22Rv1 (cell line): ENCODE measurements at regions not wholly inside any gene's neighbourhood (a gene's known extent, or its start where the extent isn't known, plus 50 kb on each side); places are given as distances from the start of the nearest gene placed in this dataset.

ENCODE experiments used
- ZFX ChIP-seq: fragments of 450-650 bp; IDR thresholded peaks from 2 replicates; pipeline ENCODE4 v1.6.1; 2017; ENCODE audit warnings: antibody characterized with exemption, borderline replicate concordance
- TF ChIP-seq, protein P1 (sequence below): fragments of 450-650 bp; IDR thresholded peaks from 2 replicates; pipeline ENCODE4 v1.5.1; 2017; ENCODE audit warnings: mild to moderate bottlenecking

DNA sequence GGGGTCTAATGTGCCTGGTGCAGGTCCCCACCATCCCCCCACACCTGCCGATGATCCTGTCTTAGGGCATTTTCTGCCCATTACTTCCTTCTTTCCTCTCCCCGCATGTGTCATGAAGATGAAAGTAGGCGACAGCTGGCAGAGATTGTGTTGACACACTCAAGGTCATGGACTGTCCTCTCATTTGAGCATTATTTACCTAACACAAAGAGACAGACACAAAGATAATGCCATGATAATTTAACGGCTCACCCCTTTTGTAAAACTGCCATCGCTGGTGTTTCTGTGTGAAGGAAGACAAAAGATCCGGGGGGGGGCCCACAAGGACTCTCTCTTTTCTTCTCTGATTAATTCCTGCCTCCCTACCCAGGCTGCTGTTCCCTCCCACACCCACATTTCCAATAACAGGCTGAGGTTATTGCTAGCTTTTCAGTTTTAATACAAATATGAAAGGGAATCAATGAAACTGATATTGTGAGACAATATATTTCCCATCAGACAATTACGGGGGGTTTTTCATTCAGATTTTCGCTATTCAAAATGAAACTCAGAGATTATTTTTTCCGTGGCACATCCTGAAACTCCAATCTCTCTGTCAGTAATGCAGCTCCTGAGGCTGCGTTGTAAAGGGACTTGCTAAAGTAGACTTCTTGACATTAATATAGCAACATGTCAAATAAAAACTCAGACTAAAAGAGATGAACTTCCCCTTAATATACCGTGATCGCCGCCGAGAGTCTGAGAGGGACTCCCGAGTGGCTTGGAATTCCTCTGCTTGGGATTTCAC, 561.1 kb downstream of the NPHP4 start:
- TF ChIP-seq, protein P1, sequence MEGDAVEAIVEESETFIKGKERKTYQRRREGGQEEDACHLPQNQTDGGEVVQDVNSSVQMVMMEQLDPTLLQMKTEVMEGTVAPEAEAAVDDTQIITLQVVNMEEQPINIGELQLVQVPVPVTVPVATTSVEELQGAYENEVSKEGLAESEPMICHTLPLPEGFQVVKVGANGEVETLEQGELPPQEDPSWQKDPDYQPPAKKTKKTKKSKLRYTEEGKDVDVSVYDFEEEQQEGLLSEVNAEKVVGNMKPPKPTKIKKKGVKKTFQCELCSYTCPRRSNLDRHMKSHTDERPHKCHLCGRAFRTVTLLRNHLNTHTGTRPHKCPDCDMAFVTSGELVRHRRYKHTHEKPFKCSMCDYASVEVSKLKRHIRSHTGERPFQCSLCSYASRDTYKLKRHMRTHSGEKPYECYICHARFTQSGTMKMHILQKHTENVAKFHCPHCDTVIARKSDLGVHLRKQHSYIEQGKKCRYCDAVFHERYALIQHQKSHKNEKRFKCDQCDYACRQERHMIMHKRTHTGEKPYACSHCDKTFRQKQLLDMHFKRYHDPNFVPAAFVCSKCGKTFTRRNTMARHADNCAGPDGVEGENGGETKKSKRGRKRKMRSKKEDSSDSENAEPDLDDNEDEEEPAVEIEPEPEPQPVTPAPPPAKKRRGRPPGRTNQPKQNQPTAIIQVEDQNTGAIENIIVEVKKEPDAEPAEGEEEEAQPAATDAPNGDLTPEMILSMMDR = no peak
- TF ChIP-seq ZFX = no peak
